SK-N-SH treated with all-trans-retinoic acid at 6 μM for 48 hours (cell line): ENCODE measurements at regions not wholly inside any gene's neighbourhood (a gene's known extent, or its start where the extent isn't known, plus 50 kb on each side); places are given as distances from the start of the nearest gene placed in this dataset.
"Not testable (repeated sequence)": the region's sequence is repeated elsewhere in the genome, so short reads cannot be mapped to it uniquely, and the experiment has no call there.

Source experiments
- ATAC-seq: fragments of 200-7000 bp; cut with Tn5 transposase; 3 replicates; pipeline ENCODE4 v1.9.1; 2020; ENCODE audit warnings: mild to moderate bottlenecking, moderate library complexity
- ARNTL ChIP-seq: fragments of 450-650 bp; formaldehyde crosslinking; IDR thresholded peaks from 2 replicates; pipeline ENCODE4 v1.5.0; 2020; ENCODE audit warnings: low read depth, mild to moderate bottlenecking, moderate library complexity, borderline replicate concordance
- CSDC2 ChIP-seq: fragments of 250-450 bp; sonication (Bioruptor Pico); IDR thresholded peaks from 2 replicates; pipeline ENCODE4 v1.5.0; 2020; ENCODE audit warnings: mild to moderate bottlenecking, moderate library complexity
- CSRNP3 ChIP-seq: fragments of 250-450 bp; sonication (Bioruptor Pico); IDR thresholded peaks from 2 replicates; pipeline ENCODE4 v1.5.1; 2021; ENCODE audit warnings: mild to moderate bottlenecking, moderate library complexity
- ESRRG ChIP-seq: fragments of 250-450 bp; sonication (Bioruptor Pico); IDR thresholded peaks from 2 replicates; pipeline ENCODE4 v1.6.1; 2021; ENCODE audit warnings: mild to moderate bottlenecking
- GLIS3 ChIP-seq: fragments of 250-450 bp; sonication (Bioruptor Pico); IDR thresholded peaks from 2 replicates; pipeline ENCODE4 v1.5.0; 2020; ENCODE audit warnings: mild to moderate bottlenecking, moderate library complexity
- OSR1 ChIP-seq: fragments of 250-450 bp; sonication (Bioruptor Pico); IDR thresholded peaks from 2 replicates; pipeline ENCODE4 v1.8.0; 2022; ENCODE audit warnings: moderate library complexity, mild to moderate bottlenecking, inconsistent platforms
- PATZ1 ChIP-seq: fragments of 250-450 bp; sonication (Bioruptor Pico); IDR thresholded peaks from 2 replicates; pipeline ENCODE4 v1.8.0; 2020; ENCODE audit warnings: mild to moderate bottlenecking, moderate library complexity, borderline replicate concordance
- POU6F1 ChIP-seq: fragments of 250-450 bp; sonication (Bioruptor Pico); IDR thresholded peaks from 2 replicates; pipeline ENCODE4 v1.8.0; 2021; ENCODE audit warnings: low read depth, mild to moderate bottlenecking, moderate library complexity, borderline replicate concordance
- RARB ChIP-seq: fragments of 250-450 bp; sonication (Bioruptor Pico); IDR thresholded peaks from 2 replicates; pipeline ENCODE4 v1.8.0; 2021; ENCODE audit warnings: mild to moderate bottlenecking, moderate library complexity
- TCF4 ChIP-seq: fragments of 250-450 bp; sonication (Bioruptor Pico); IDR thresholded peaks from 2 replicates; pipeline ENCODE4 v1.8.0; 2021; ENCODE audit warnings: mild to moderate bottlenecking, moderate library complexity, borderline replicate concordance
- TOX ChIP-seq: fragments of 250-450 bp; sonication (Bioruptor Pico); IDR thresholded peaks from 2 replicates; pipeline ENCODE4 v1.8.0; 2021; ENCODE audit warnings: mild to moderate bottlenecking, moderate library complexity, borderline replicate concordance
- TSHZ2 ChIP-seq: fragments of 250-450 bp; sonication (Bioruptor Pico); IDR thresholded peaks from 2 replicates; pipeline ENCODE4 v1.5.0; 2020; ENCODE audit warnings: mild to moderate bottlenecking, moderate library complexity
- ZFP30 ChIP-seq: fragments of 450-650 bp; formaldehyde crosslinking; IDR thresholded peaks from 2 replicates; pipeline ENCODE4 v1.5.0; 2022; ENCODE audit warnings: mild to moderate bottlenecking, moderate library complexity
- ZNF70 ChIP-seq: fragments of 450-650 bp; formaldehyde crosslinking; IDR thresholded peaks from 2 replicates; pipeline ENCODE4 v1.5.0; 2020; ENCODE audit warnings: mild to moderate bottlenecking, moderate library complexity
- ZNF8 ChIP-seq: fragments of 450-650 bp; formaldehyde crosslinking; IDR thresholded peaks from 2 replicates; pipeline ENCODE4 v1.5.0; 2020; ENCODE audit warnings: mild to moderate bottlenecking, moderate library complexity

- TF ChIP-seq POU6F1 (CRISPR knock-in tag): no peak
- no peak for TF ChIP-seq ESRRG (CRISPR knock-in tag)
- TF ChIP-seq, all 23 proteins: peak for 0
Measured at GRCh38 chr6:8315154-8315553, 120.2 kb downstream of the SLC35B3 start (continued).

- TF ChIP-seq CSDC2: no peak
- no peak for TF ChIP-seq ZNF8
- ATAC-seq: no peak
Measured at GRCh38 chr6:8301502-8301901, 133.8 kb downstream of the SLC35B3 start.

- ATAC-seq: no peak
- TF ChIP-seq CSRNP3 (CRISPR knock-in tag) (no peak), ZFP30 (CRISPR knock-in tag) (no peak)
Measured at GRCh38 chr6:8299034-8299433, 136.3 kb downstream of the SLC35B3 start.

GRCh38 chr6:8282946-8283345 is 152.4 kb downstream of the SLC35B3 start:
- ATAC-seq: not testable (repeated sequence)

GRCh38 chr6:8282380-8282779 is 153.0 kb downstream of the SLC35B3 start:
- no peak for ATAC-seq

More at GRCh38 chr6:8282380-8282779, 153.0 kb downstream of the SLC35B3 start:
- TF ChIP-seq TSHZ2: no peak
- no peak for TF ChIP-seq GLIS3 (CRISPR knock-in tag)
- TF ChIP-seq ZNF70: no peak
- no peak for TF ChIP-seq ESRRG (CRISPR knock-in tag)
- TF ChIP-seq TOX: no peak
- no peak for TF ChIP-seq RARB (CRISPR knock-in tag)
- TF ChIP-seq PATZ1: no peak
- TF ChIP-seq ARNTL (CRISPR knock-in tag): no peak
- TF ChIP-seq CSDC2: no peak
- no peak for TF ChIP-seq TCF4 (CRISPR knock-in tag)
- TF ChIP-seq OSR1 (CRISPR knock-in tag): no peak
- TF ChIP-seq, all 23 proteins: peak for 0
